ENCODE measurements at regions not wholly inside any gene's neighbourhood (a gene's known extent, or its start where the extent isn't known, plus 50 kb on each side); places are given as distances from the start of the nearest gene placed in this dataset.

- TF ChIP-seq, protein P1, sequence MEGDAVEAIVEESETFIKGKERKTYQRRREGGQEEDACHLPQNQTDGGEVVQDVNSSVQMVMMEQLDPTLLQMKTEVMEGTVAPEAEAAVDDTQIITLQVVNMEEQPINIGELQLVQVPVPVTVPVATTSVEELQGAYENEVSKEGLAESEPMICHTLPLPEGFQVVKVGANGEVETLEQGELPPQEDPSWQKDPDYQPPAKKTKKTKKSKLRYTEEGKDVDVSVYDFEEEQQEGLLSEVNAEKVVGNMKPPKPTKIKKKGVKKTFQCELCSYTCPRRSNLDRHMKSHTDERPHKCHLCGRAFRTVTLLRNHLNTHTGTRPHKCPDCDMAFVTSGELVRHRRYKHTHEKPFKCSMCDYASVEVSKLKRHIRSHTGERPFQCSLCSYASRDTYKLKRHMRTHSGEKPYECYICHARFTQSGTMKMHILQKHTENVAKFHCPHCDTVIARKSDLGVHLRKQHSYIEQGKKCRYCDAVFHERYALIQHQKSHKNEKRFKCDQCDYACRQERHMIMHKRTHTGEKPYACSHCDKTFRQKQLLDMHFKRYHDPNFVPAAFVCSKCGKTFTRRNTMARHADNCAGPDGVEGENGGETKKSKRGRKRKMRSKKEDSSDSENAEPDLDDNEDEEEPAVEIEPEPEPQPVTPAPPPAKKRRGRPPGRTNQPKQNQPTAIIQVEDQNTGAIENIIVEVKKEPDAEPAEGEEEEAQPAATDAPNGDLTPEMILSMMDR (IDR thresholded peaks at IDR 0.05 in 2 of 3, conservative IDR thresholded peaks at IDR 0.05 in 1 of 3; ENCODE audit: borderline replicate concordance in 1 of 3, insufficient read depth in 1 of 3, low read depth in 2 of 3, low read length in 2 of 3), result no peak
- TF ChIP-seq JUND (IDR thresholded peaks at IDR 0.05) (no peak), SRF (IDR thresholded peaks at IDR 0.05; ENCODE audit: low read depth) (no peak), SIN3A (IDR thresholded peaks at IDR 0.05; ENCODE audit: low read depth) (no peak)
These were observed 306.9 kb upstream of the GLI3 start for GRCh38 chr7:42543953-42544352.
